GM12874 (cell line): ENCODE measurements at regions not wholly inside any gene's neighbourhood (a gene's known extent, or its start where the extent isn't known, plus 50 kb on each side); places are given as distances from the start of the nearest gene placed in this dataset.

Experiments
- TF ChIP-seq, protein P1 (sequence below): IDR thresholded peaks from 2 replicates; pipeline ENCODE4 v1.5.1; 2011; ENCODE audit warnings: low read depth, mild to moderate bottlenecking, control low read depth, low read length, moderate library complexity; ENCODE audit not compliant: insufficient read depth

- TF ChIP-seq, protein P1, sequence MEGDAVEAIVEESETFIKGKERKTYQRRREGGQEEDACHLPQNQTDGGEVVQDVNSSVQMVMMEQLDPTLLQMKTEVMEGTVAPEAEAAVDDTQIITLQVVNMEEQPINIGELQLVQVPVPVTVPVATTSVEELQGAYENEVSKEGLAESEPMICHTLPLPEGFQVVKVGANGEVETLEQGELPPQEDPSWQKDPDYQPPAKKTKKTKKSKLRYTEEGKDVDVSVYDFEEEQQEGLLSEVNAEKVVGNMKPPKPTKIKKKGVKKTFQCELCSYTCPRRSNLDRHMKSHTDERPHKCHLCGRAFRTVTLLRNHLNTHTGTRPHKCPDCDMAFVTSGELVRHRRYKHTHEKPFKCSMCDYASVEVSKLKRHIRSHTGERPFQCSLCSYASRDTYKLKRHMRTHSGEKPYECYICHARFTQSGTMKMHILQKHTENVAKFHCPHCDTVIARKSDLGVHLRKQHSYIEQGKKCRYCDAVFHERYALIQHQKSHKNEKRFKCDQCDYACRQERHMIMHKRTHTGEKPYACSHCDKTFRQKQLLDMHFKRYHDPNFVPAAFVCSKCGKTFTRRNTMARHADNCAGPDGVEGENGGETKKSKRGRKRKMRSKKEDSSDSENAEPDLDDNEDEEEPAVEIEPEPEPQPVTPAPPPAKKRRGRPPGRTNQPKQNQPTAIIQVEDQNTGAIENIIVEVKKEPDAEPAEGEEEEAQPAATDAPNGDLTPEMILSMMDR = no peak
Observed at GRCh38 chr2:225124311-225125017, 82.2 kb upstream of the DOCK10 start.

- TF ChIP-seq, protein P1 = peak; percentile 44
Observed at GRCh38 chr2:225122583-225123486, 80.6 kb upstream of the DOCK10 start.

GRCh38 chr2:225122007-225122406 is 79.7 kb upstream of the DOCK10 start:
- TF ChIP-seq, protein P1 = no peak

- TF ChIP-seq, protein P1 = no peak
Observed at GRCh38 chr2:225120186-225120585, 77.9 kb upstream of the DOCK10 start.

GRCh38 chr2:225117051-225117716 is 74.9 kb upstream of the DOCK10 start:
- TF ChIP-seq, protein P1 = no peak

- TF ChIP-seq, protein P1 = no peak
Observed at GRCh38 chr2:225114786-225115323, 72.6 kb upstream of the DOCK10 start.
